Left lung (tissue), 4 donors: ENCODE measurements at regions not wholly inside any gene's neighbourhood (a gene's known extent, or its start where the extent isn't known, plus 50 kb on each side); places are given as distances from the start of the nearest gene placed in this dataset.

Source experiments
- ATAC-seq: fragments of 200-7000 bp; cut with Tn5 transposase; one replicate; pipeline ENCODE4 v1.9.1; 2020; ENCODE audit warnings: moderate library complexity
- DNase-seq, 4 donors: peaks; one replicate each; pipeline ENCODE4 v3.0.0-alpha.2; 2013 to 2020
- H3K27ac ChIP-seq, 2 donors: fragments of 200-600 bp; sonication (generic) in 1 of 2; one replicate each; pipeline versions ENCODE4 v1.5.0 to v1.8.0; 2020 to 2021
- H3K27me3 ChIP-seq, 2 donors: fragments of 200-600 bp; sonication (generic) in 1 of 2; one replicate each; pipeline versions ENCODE4 v1.5.0 to v1.8.0; 2020 to 2021
- H3K36me3 ChIP-seq, 2 donors: fragments of 200-600 bp; sonication (generic) in 1 of 2; one replicate each; pipeline versions ENCODE4 v1.5.0 to v1.8.0; 2020 to 2021
- H3K4me1 ChIP-seq, 2 donors: fragments of 200-600 bp; one replicate each; pipeline ENCODE4 v1.8.0; 2021
- H3K4me3 ChIP-seq, 2 donors: fragments of 200-600 bp; sonication (generic) in 1 of 2; one replicate each; pipeline versions ENCODE4 v1.5.0 to v1.8.0; 2020 to 2021; ENCODE audit warnings: mild to moderate bottlenecking in 1 of 2
- H3K9me3 ChIP-seq, 2 donors: fragments of 200-600 bp; sonication (generic) in 1 of 2; one replicate each; pipeline versions ENCODE4 v1.5.0 to v1.8.0; 2020 to 2021
- CTCF ChIP-seq, 2 donors: fragments of 200-600 bp; sonication (generic) in 1 of 2; IDR thresholded peaks; one replicate each; pipeline versions ENCODE4 v1.5.0 to v1.8.0; 2021; ENCODE audit warnings: antibody characterized with exemption in 2 of 2
- intact Hi-C, 2 donors: fragments of 100-400 bp; cut with DNase I; formaldehyde crosslinking; loops; one replicate each; pipeline versions ENCODE4 v1.11.2 to v1.14.2; 2022
- donor health status: DM: no; HTN: yes; CAD: no.
- donor health status: DM: no; HTN: no; CAD: no.

GRCh38 chr1:61585714-61586113 lies 139.2 kb downstream of the TM2D1 start:
- H3K27ac ChIP-seq, result no peak overlapping the region
- H3K4me3 ChIP-seq, result no peak overlapping the region
- H3K9me3 ChIP-seq, result no peaks in the 10 kb centered on the region
- H3K4me1 ChIP-seq, result no peaks in the 10 kb centered on the region
- H3K36me3 ChIP-seq, result no peaks in the 10 kb centered on the region
- no peak for TF ChIP-seq CTCF (IDR thresholded peaks at IDR 0.05)
- ATAC-seq (no peak), DNase-seq (peak in 1 of 4 donors; percentile 27)
- intact Hi-C loops, result no loop called here
- no peaks in the 10 kb centered on the region for H3K27me3 ChIP-seq

GRCh38 chr1:61583703-61584102 lies 141.2 kb downstream of the TM2D1 start:
- H3K36me3 ChIP-seq, result no peaks in the 10 kb centered on the region
- no peak for TF ChIP-seq CTCF (IDR thresholded peaks at IDR 0.05)
- intact Hi-C loops, result no loop called here
- DNase-seq (no peak), ATAC-seq (no peak)
- H3K4me1 ChIP-seq, result no peaks in the 10 kb centered on the region
- no peak overlapping the region for H3K27ac ChIP-seq
- H3K4me3 ChIP-seq, result no peak overlapping the region
- no peaks in the 10 kb centered on the region for H3K27me3 ChIP-seq
- no peaks in the 10 kb centered on the region for H3K9me3 ChIP-seq

GRCh38 chr1:61581251-61581650 lies 143.7 kb downstream of the TM2D1 start:
- DNase-seq (no peak), ATAC-seq (no peak)
- no peak overlapping the region for H3K27ac ChIP-seq
- no peaks in the 10 kb centered on the region for H3K9me3 ChIP-seq
- TF ChIP-seq CTCF (IDR thresholded peaks at IDR 0.05), result no peak
- no peaks in the 10 kb centered on the region for H3K36me3 ChIP-seq
- no peaks in the 10 kb centered on the region for H3K27me3 ChIP-seq
- intact Hi-C loops, result no loop called here
- H3K4me1 ChIP-seq, result no peaks in the 10 kb centered on the region
- H3K4me3 ChIP-seq, result no peak overlapping the region

- Histone ChIP-seq H3K27me3 (no peaks in the 10 kb centered on the region), H3K4me1 (no peaks in the 10 kb centered on the region), H3K36me3 (no peaks in the 10 kb centered on the region), H3K4me3 (no peak overlapping the region), H3K27ac (no peak overlapping the region), H3K9me3 (no peaks in the 10 kb centered on the region)
- ATAC-seq (no peak), DNase-seq (no peak)
- intact Hi-C loops, result no loop called here
- no peak for TF ChIP-seq CTCF (IDR thresholded peaks at IDR 0.05)
Measured at GRCh38 chr1:61580417-61580816, 144.5 kb downstream of the TM2D1 start.

- DNase-seq (no peak), ATAC-seq (no peak)
- Histone ChIP-seq H3K4me1 (no peaks in the 10 kb centered on the region), H3K36me3 (no peaks in the 10 kb centered on the region), H3K4me3 (no peak overlapping the region), H3K27ac (no peak overlapping the region), H3K9me3 (no peaks in the 10 kb centered on the region), H3K27me3 (no peaks in the 10 kb centered on the region)
- intact Hi-C loops, result no loop called here
- no peak for TF ChIP-seq CTCF (IDR thresholded peaks at IDR 0.05)
Measured at GRCh38 chr1:61579802-61580201, 145.1 kb downstream of the TM2D1 start.
